Keratinocyte (primary cell): ENCODE measurements at regions not wholly inside any gene's neighbourhood (a gene's known extent, or its start where the extent isn't known, plus 50 kb on each side); places are given as distances from the start of the nearest gene placed in this dataset.

Experiments
- DNase-seq: peaks from one replicate; pipeline ENCODE4 v3.0.0-alpha.2; 2011; ENCODE audit warnings: low read depth, missing footprints, low spot score
- FAIRE-seq: peaks from 2 replicates; lab custom pipeline; 2011; peaks lifted over from hg19 to GRCh38; lab: Jason Lieb, UNC
- H2AFZ ChIP-seq: 2 replicates; pipeline ENCODE4 v1.6.0; 2012; ENCODE audit warnings: low read length, control low read depth, inconsistent platforms; ENCODE audit not compliant: control insufficient read depth
- H3K27ac ChIP-seq: 2 replicates; pipeline ENCODE4 v1.5.1; 2011; ENCODE audit warnings: low read length; ENCODE audit not compliant: control insufficient read depth, insufficient read depth
- H3K27me3 ChIP-seq: 3 replicates; pipeline ENCODE4 v1.6.0; 2011; ENCODE audit warnings: low read length; ENCODE audit not compliant: control insufficient read depth, insufficient read depth; ENCODE audit errors: extremely low read depth
- H3K36me3 ChIP-seq, 2 experiments: 2 replicates in 1 of 2; 3 replicates in 1 of 2; pipeline ENCODE4 v1.5.1; 2011; ENCODE audit warnings: low read length in 2 of 2, mild to moderate bottlenecking in 1 of 2; ENCODE audit not compliant: control insufficient read depth in 2 of 2, insufficient read depth in 2 of 2; ENCODE audit errors: extremely low read depth in 1 of 2
- H3K4me1 ChIP-seq: 3 replicates; pipeline ENCODE4 v1.5.1; 2011; ENCODE audit warnings: low read length; ENCODE audit not compliant: control insufficient read depth, insufficient read depth; ENCODE audit errors: extremely low read depth
- H3K4me2 ChIP-seq: 3 replicates; pipeline ENCODE4 v1.6.0; 2011; ENCODE audit warnings: low read depth, low read length; ENCODE audit not compliant: control insufficient read depth, insufficient read depth; ENCODE audit errors: extremely low read depth
- H3K4me3 ChIP-seq, 3 experiments: fragments of 200-600 bp in 1 of 3; sonication (generic) in 1 of 3; 2 replicates in 2 of 3; 3 replicates in 1 of 3; pipeline ENCODE4 v1.5.1; 2011 to 2016; ENCODE audit warnings: low read length in 3 of 3, mild to moderate bottlenecking in 3 of 3, control low read depth in 2 of 3, inconsistent platforms in 1 of 3, low read depth in 1 of 3, mixed read lengths in 1 of 3, mixed run types in 1 of 3, moderate library complexity in 1 of 3; ENCODE audit not compliant: control insufficient read depth in 2 of 3, insufficient read depth in 2 of 3; ENCODE audit errors: extremely low read depth in 1 of 3
- H3K79me2 ChIP-seq: 2 replicates; pipeline ENCODE4 v1.6.0; 2012; ENCODE audit warnings: low read length; ENCODE audit not compliant: control insufficient read depth, insufficient read depth
- H3K9ac ChIP-seq: 3 replicates; pipeline ENCODE4 v1.6.0; 2011; ENCODE audit warnings: low read length; ENCODE audit not compliant: control insufficient read depth, insufficient read depth; ENCODE audit errors: extremely low read depth
- H3K9me1 ChIP-seq: 3 replicates; pipeline ENCODE4 v1.6.0; 2011; ENCODE audit warnings: low read length; ENCODE audit not compliant: control insufficient read depth, insufficient read depth; ENCODE audit errors: extremely low read depth
- H3K9me3 ChIP-seq: 2 replicates; pipeline ENCODE4 v1.5.1; 2012; ENCODE audit warnings: low read depth, low read length; ENCODE audit not compliant: control insufficient read depth
- H4K20me1 ChIP-seq: 3 replicates; pipeline ENCODE4 v1.6.0; 2011; ENCODE audit warnings: low read length; ENCODE audit not compliant: control insufficient read depth, insufficient read depth; ENCODE audit errors: extremely low read depth
- EZH2 ChIP-seq: IDR thresholded peaks from one replicate; pipeline ENCODE4 v1.6.1; 2012; ENCODE audit warnings: inconsistent platforms, mild to moderate bottlenecking, low read length, moderate library complexity
- dilution Hi-C: fragments of 300-500 bp; cut with MboI; formaldehyde crosslinking; loops from one replicate; pipeline ENCODE4 v1.7.0; 2020; ENCODE audit warnings: low sequenced_read_pairs; ENCODE audit not compliant: extremely low pct_ligation_motif_present
- TF ChIP-seq, protein P1 (sequence below), 3 experiments: IDR thresholded peaks in 1 of 3; conservative IDR thresholded peaks in 1 of 3; optimal IDR thresholded peaks in 1 of 3; 2 replicates in 2 of 3; 3 replicates in 1 of 3; pipeline versions ENCODE3 to v1.5.1; 2011; ENCODE audit warnings: low read length in 3 of 3, mild to moderate bottlenecking in 3 of 3, moderate library complexity in 2 of 3, control low read depth in 1 of 3, inconsistent platforms in 1 of 3; ENCODE audit not compliant: insufficient read depth in 2 of 3; ENCODE audit errors: extremely low read depth in 1 of 3

DNA sequence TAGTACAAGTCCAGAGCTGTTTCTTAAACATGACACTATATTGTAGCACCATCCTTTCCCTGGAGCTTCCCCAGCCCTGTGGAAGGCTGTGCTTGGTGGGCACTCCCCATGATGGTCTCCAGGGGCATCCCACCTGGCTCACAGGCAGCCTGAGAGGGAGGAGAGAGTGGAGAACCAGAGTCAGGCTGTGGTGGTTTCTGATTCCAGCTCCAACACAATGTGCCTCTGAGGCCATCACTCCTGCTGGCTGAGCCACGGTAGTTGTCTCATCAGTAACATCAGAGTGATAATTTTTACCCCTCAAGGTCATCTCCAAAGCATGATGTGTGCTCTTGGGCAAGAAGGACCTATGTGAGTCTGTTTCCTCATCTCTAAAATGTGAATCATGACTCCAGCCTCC is 398.0 kb downstream of the CDK5RAP2 start:
- dilution Hi-C loops: no loop called here
- no peaks in the 10 kb centered on the region for H3K9me3 ChIP-seq
- DNase-seq: no peak
- no peaks in the 10 kb centered on the region for H3K4me1 ChIP-seq
- H3K9me1 ChIP-seq: no peaks in the 10 kb centered on the region
- H3K36me3 ChIP-seq: no peaks in the 10 kb centered on the region
- no peak overlapping the region for H3K27ac ChIP-seq
- no peaks in the 10 kb centered on the region for H4K20me1 ChIP-seq
- FAIRE-seq: no peak
- H3K79me2 ChIP-seq: no peaks in the 10 kb centered on the region
- no peak overlapping the region for H3K4me3 ChIP-seq
- TF ChIP-seq EZH2: no peak
- TF ChIP-seq, protein P1, sequence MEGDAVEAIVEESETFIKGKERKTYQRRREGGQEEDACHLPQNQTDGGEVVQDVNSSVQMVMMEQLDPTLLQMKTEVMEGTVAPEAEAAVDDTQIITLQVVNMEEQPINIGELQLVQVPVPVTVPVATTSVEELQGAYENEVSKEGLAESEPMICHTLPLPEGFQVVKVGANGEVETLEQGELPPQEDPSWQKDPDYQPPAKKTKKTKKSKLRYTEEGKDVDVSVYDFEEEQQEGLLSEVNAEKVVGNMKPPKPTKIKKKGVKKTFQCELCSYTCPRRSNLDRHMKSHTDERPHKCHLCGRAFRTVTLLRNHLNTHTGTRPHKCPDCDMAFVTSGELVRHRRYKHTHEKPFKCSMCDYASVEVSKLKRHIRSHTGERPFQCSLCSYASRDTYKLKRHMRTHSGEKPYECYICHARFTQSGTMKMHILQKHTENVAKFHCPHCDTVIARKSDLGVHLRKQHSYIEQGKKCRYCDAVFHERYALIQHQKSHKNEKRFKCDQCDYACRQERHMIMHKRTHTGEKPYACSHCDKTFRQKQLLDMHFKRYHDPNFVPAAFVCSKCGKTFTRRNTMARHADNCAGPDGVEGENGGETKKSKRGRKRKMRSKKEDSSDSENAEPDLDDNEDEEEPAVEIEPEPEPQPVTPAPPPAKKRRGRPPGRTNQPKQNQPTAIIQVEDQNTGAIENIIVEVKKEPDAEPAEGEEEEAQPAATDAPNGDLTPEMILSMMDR (optimal IDR thresholded peaks at IDR 0.05 in 1 of 3, IDR thresholded peaks at IDR 0.05 in 1 of 3, conservative IDR thresholded peaks at IDR 0.05 in 1 of 3; ENCODE audit: extremely low read depth in 1 of 3, insufficient read depth in 2 of 3, low read length in 3 of 3): no peak
- H2AFZ ChIP-seq: no peak overlapping the region
- H3K9ac ChIP-seq: no peak overlapping the region
- H3K27me3 ChIP-seq: no peaks in the 10 kb centered on the region
- H3K4me2 ChIP-seq: no peak overlapping the region

DNA sequence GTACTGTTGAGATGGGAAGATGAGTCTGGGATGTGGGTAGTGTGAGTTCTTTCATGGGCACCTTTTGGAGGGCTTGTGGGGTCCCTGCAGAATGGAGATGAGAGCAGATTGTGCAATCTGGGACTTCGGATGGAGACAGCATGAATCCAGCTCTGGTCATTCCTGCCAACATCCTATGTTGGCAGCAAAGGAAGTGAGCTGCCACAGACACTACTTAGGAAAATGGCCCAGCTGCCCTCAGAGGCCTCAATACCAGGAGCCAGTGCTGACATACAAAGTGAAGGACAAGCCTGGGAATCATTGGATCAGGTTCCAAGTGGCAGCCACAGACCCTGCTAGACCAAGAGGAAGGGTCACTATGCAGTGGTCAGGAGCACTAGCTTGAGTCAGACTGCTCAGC is 402.8 kb downstream of the CDK5RAP2 start:
- Histone ChIP-seq H2AFZ (no peak overlapping the region), H3K27ac (no peak overlapping the region), H3K9me1 (no peaks in the 10 kb centered on the region), H4K20me1 (no peaks in the 10 kb centered on the region), H3K4me1 (no peaks in the 10 kb centered on the region), H3K4me2 (no peak overlapping the region), H3K9me3 (no peaks in the 10 kb centered on the region), H3K9ac (no peak overlapping the region), H3K4me3 (no peak overlapping the region), H3K27me3 (no peaks in the 10 kb centered on the region), H3K36me3 (no peaks in the 10 kb centered on the region), H3K79me2 (no peaks in the 10 kb centered on the region)
- no peak for TF ChIP-seq EZH2
- TF ChIP-seq, protein P1 (optimal IDR thresholded peaks at IDR 0.05 in 1 of 3, IDR thresholded peaks at IDR 0.05 in 1 of 3, conservative IDR thresholded peaks at IDR 0.05 in 1 of 3; ENCODE audit: extremely low read depth in 1 of 3, insufficient read depth in 2 of 3, low read length in 3 of 3): no peak
- DNase-seq: no peak
- dilution Hi-C loops: no loop called here
- no peak for FAIRE-seq
